HG03558 (cell line): ENCODE measurements at regions not wholly inside any gene's neighbourhood (a gene's known extent, or its start where the extent isn't known, plus 50 kb on each side); places are given as distances from the start of the nearest gene placed in this dataset.

Experiments used
- ATAC-seq: cut with Tn5 transposase; IDR thresholded peaks from one replicate; pipeline ENCODE4 v1.9.1; 2021; ENCODE audit warnings: moderate number of reproducible peaks; ENCODE audit not compliant: unreplicated experiment; ENCODE audit errors: extremely low read depth

GRCh38 chr10:63727636-63728035, 206.4 kb downstream of the REEP3 start:
- ATAC-seq: no peak

DNA sequence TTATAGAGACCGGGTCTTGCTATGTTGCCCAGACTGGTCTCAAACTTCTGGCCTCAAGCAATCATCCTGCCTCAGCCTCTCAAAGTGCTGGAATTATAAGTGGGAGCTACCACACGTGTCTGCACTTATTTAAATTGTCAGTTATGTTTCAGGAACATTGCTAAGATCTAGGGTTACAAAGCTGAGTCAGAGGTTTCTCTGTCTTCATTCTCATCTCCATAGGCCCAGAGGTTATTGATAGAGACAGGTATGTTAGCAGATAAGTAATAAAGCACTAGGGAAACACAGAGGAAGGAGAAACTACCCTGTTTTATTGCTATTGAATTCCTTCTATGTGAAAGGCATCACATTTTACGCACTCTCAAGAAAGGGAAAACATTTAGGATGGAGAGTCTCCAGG, 214.1 kb downstream of the REEP3 start:
- ATAC-seq: no peak

- ATAC-seq: no peak
These were observed 217.2 kb downstream of the REEP3 start for GRCh38 chr10:63738410-63738809.

- no peak for ATAC-seq
These were observed 223.1 kb downstream of the REEP3 start for GRCh38 chr10:63744060-63744941.

GRCh38 chr10:63749915-63750314, 228.7 kb downstream of the REEP3 start:
- ATAC-seq: no peak

- ATAC-seq: no peak
These were observed 230.6 kb downstream of the REEP3 start for GRCh38 chr10:63751836-63752235.

- no peak for ATAC-seq
These were observed 231.1 kb downstream of the REEP3 start for GRCh38 chr10:63752318-63752717.

GRCh38 chr10:63753808-63754207, 232.6 kb downstream of the REEP3 start:
- no peak for ATAC-seq

DNA sequence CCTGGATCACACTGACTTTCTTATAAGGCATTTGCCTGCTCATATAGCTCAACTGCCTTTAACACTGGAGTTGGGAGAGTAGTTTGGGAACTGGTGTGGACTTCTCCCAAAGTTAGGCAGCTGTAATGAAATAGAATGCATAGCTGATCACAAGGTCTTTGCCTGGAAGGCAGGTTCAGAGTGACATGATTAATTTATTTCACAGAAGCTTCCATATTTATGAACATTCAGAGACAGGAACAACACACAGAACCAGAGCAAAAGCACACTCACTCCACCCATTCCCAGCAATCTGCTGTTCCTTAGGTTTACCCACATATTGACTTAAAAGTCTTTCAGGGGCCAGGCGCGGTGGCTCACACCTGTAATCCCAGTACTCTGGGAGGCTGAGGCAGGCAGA, 234.2 kb downstream of the REEP3 start:
- no peak for ATAC-seq

DNA sequence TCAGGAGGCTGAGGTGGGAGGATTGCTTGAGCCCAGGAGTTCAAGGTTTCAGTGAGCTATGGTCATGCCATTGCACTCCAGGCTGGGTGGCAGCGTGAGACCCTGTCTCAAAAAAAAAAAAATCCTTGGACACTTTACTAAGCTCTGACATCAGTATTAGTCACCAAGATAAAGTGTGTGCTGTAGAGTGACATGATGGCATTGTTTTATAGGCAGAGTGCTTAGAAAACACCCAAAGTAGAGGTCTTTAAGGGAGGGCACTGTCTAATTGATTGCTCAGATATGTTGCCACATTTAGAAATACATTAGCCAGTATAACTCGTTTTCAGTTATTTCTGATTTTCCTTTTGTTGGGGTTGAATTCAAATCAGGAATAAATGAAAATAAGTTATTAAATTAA, 235.9 kb downstream of the REEP3 start:
- no peak for ATAC-seq

DNA sequence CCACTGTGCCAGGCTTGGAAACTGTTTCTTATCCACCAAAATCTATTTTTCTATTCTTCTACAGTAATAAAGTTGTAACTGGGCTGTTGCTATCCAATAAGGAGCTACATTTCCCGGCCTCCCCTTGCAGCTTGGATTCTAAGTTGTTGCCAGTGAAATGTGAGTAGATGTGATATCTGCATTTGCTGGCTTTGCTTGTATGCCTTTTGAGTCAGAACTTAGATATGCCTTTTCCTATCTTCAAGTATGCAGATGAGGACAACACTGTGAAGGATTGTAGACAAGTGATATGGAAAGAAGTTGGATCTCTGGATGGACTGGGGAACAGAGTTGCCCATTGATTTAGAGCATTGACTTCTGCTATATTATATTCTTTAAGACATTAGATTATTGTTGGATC, 236.9 kb downstream of the REEP3 start:
- ATAC-seq: no peak

DNA sequence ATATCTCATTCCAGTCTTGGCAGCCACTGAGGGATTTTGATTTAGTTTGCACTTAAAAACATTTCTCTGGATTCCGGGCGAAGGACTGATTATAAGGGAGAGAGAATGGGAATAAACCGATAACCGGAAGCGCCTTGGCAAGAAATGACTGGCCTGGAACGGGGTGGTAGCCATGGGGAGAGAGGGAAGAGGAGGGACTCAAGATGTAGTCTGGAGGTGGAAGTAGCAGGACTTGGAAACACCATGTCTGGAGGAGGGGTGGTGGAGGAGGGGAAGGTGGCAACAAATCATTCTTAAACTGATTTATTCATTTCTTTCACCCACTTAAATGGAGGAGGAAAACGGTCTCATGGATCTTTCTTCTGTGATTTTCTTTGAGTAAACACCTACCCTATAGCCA, 238.1 kb downstream of the REEP3 start:
- ATAC-seq: no peak

DNA sequence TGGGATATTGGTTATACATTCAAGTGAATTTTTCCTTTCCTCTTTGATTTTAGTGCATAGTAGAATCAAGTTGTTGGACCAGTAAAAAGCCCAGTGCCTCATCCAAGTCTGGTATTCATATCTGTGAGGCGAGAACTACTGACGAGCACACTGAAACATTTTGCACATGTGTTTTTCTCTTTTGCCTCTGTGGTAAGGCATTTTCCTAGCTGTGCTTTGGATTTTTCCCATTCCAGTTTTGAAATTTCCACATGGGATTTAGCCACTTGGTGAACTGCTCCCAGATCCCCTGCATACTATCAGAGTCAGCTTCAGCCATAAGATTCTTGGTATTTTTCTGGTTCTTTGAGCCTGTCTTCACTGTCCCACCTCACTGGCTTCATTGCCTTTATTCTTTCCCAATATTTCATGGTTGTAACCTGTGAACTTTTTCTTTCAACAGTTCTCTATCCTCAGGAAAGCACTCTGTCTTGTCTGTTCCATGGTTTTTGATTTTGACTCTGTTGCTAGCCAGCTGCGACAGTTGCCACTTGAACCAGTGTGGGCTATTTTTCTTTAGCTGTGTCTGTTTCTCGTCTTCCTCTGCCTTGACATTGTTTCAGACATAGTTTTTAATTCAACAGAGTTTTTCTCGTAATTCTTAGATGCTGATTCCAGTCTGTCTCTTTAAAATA, 239.0 kb downstream of the REEP3 start:
- ATAC-seq: no peak

GRCh38 chr10:63760708-63761047, 239.5 kb downstream of the REEP3 start:
- no peak for ATAC-seq

DNA sequence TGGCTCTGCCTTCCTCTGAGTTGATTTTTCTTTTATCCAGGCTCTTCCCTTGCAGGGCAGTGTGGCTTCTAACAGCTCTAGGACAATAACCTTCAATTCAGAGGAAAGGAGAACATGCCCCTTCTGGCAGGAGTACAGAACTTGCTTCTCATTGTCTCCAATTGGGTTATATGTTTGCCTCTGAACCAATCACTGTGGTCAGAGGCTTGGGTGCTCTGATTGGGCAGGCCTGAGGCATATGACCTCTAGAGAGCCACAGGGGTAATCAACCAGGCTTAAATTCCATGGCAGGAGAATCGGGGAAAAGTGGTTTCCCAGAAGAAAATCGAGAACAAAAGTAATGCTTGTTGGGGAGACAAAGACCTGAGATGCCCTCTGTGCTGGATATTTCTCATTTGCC, 240.0 kb downstream of the REEP3 start:
- no peak for ATAC-seq

GRCh38 chr10:63763744-63764143, 242.5 kb downstream of the REEP3 start:
- ATAC-seq: no peak

- no peak for ATAC-seq
These were observed 243.9 kb downstream of the REEP3 start for GRCh38 chr10:63765126-63765525.

GRCh38 chr10:63766745-63767137, 245.5 kb downstream of the REEP3 start:
- no peak for ATAC-seq

DNA sequence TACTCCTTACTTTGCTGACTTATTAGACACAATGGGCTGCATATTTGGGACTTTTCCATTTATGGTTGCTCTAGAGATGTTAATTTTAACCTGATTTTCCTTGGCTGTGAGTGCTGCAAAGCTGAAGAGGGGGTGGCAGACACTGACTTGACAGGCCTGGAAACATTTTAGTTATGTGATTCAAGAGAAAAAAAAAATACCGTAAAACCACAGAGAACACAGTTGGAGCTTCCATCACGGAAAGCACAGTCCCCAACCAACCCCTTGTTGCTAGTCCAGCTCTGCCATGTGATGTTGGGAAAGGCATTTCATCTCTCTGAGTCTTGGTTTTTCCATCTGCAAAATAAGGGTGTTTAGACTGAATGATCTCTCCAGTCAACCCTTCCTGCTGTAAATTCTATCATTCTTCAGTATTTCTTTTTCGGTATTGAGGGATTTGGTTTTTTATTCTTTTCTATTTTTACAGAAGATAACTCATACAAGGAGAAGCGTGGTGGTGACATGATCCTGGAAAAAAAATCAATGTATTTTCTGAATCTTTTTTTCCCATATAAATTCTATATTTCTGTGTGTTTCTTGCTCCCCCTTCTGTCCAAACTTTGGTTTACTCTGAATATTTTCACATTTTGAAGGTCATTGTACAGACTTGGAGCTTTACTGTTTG, 246.1 kb downstream of the REEP3 start:
- ATAC-seq: no peak

DNA sequence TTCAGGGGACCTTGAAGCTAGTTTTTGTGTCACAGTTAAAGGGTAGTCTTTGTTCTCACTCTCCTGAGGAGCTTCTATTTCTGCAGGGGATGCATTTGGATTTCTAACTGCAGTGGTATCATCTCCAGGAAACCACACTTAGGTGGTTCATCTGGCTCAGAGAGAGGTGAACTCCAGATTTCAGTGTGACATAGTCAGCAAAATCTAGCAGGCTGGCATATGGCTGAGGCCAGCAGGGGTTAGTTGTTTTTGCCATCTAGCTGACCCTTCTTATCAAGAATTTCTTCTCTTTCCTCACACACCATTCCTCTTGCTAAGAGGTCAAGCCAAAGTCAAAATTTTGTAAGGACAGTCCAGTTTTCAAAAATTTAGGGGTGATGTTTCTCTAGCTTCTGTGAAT, 248.2 kb downstream of the REEP3 start:
- no peak for ATAC-seq

DNA sequence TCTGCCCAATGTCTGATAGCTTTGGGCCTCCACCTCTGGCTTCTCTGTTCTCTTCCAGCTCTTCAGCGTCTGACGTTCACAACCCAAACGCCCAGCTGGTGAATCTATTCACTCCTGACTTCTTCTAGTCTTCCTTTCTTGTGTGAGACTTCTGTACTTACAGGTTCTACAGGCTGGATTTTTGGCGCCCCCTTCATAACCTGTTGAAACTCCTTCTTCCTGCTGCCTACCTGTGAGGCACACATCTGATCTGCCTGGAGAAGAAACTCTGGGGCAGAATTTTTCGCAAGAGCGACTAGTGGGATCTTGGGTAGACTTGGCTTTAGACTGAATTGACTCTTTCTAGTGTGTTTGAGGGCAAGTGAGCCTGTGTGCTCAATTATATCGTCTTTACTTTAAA, 249.3 kb downstream of the REEP3 start:
- ATAC-seq: no peak
